Astrocyte of the cerebellum (primary cell): ENCODE measurements at regions not wholly inside any gene's neighbourhood (a gene's known extent, or its start where the extent isn't known, plus 50 kb on each side); places are given as distances from the start of the nearest gene placed in this dataset.
"Not testable (repeated sequence)": the region's sequence is repeated elsewhere in the genome, so short reads cannot be mapped to it uniquely, and the experiment has no call there.

Experiments
- DNase-seq: peaks from one replicate; pipeline ENCODE4 v3.0.0-alpha.2; 2011; ENCODE audit warnings: low read depth
- H3K4me3 ChIP-seq: 2 replicates; pipeline ENCODE4 v1.5.1; 2011; ENCODE audit warnings: mild to moderate bottlenecking, low read depth, low read length, moderate library complexity
- CTCF ChIP-seq: IDR thresholded peaks from 2 replicates; pipeline ENCODE4 v1.5.1; 2012; ENCODE audit warnings: low read length, low read depth, moderate library complexity, mild to moderate bottlenecking; ENCODE audit errors: missing control alignments
- in situ Hi-C: cut with HindIII; loops from 2 replicates; pipeline ENCODE4 v1.10.0; 2017; ENCODE audit warnings: low sequenced_read_pairs

- no peak for DNase-seq
- no peak for TF ChIP-seq CTCF
- in situ Hi-C loops = loop anchor here (5.0 kb wide), 1 partner anchor 47 kb away; no protein-coding TSS in a partner anchor
- H3K4me3 ChIP-seq = no peak overlapping the region
These were observed 71.2 kb upstream of the ADRA1D start for GRCh38 chr20:4320291-4320690.

GRCh38 chr20:4318891-4319290 is 69.8 kb upstream of the ADRA1D start:
- DNase-seq = no peak

GRCh38 chr20:4310616-4311015 is 61.5 kb upstream of the ADRA1D start:
- H3K4me3 ChIP-seq, in situ Hi-C loops, DNase-seq: not testable (repeated sequence)

More at GRCh38 chr20:4318891-4319290, 69.8 kb upstream of the ADRA1D start:
- no peak overlapping the region for H3K4me3 ChIP-seq
- TF ChIP-seq CTCF = no peak
- in situ Hi-C loops = no loop called here

- H3K4me3 ChIP-seq = no peak overlapping the region
- no peak for DNase-seq
- in situ Hi-C loops = no loop called here
- TF ChIP-seq CTCF = no peak
These were observed 57.1 kb upstream of the ADRA1D start for GRCh38 chr20:4306206-4306605.

- no peak for DNase-seq
- no peak for TF ChIP-seq CTCF
- in situ Hi-C loops = no loop called here
- H3K4me3 ChIP-seq = no peak overlapping the region
These were observed 56.0 kb upstream of the ADRA1D start for GRCh38 chr20:4305091-4305490.

GRCh38 chr20:4304601-4305000 is 55.5 kb upstream of the ADRA1D start:
- H3K4me3 ChIP-seq = no peak overlapping the region
- DNase-seq = no peak
- in situ Hi-C loops = no loop called here
- no peak for TF ChIP-seq CTCF

- H3K4me3 ChIP-seq = no peak overlapping the region
- in situ Hi-C loops = no loop called here
- TF ChIP-seq CTCF = no peak
- DNase-seq = no peak
These were observed 54.0 kb upstream of the ADRA1D start for GRCh38 chr20:4303136-4303535.
